Osteoblast (primary cell): ENCODE measurements at regions not wholly inside any gene's neighbourhood (a gene's known extent, or its start where the extent isn't known, plus 50 kb on each side); places are given as distances from the start of the nearest gene placed in this dataset.

ENCODE experiments used
- DNase-seq: peaks from one replicate; pipeline ENCODE4 v3.0.0; 2011; ENCODE audit warnings: low spot score, mixed read lengths; ENCODE audit not compliant: insufficient read length; ENCODE audit errors: missing footprints
- H2AFZ ChIP-seq: 2 replicates; pipeline ENCODE4 v1.6.0; 2011; ENCODE audit warnings: mild to moderate bottlenecking, low read length
- H3K27ac ChIP-seq: 2 replicates; pipeline ENCODE4 v1.5.1; 2011; ENCODE audit warnings: mild to moderate bottlenecking, low read depth, low read length, moderate library complexity
- H3K27me3 ChIP-seq: 2 replicates; pipeline ENCODE4 v1.6.0; 2012; ENCODE audit warnings: mild to moderate bottlenecking, control low read depth, inconsistent platforms, low read length, moderate library complexity; ENCODE audit not compliant: insufficient read depth
- H3K36me3 ChIP-seq: 2 replicates; pipeline ENCODE4 v1.5.1; 2011; ENCODE audit warnings: mild to moderate bottlenecking, low read length, control low read depth, moderate library complexity; ENCODE audit not compliant: insufficient read depth
- H3K4me1 ChIP-seq: 2 replicates; pipeline ENCODE4 v1.5.1; 2011; ENCODE audit warnings: mild to moderate bottlenecking, low read length, control low read depth, moderate library complexity; ENCODE audit not compliant: insufficient read depth
- H3K4me2 ChIP-seq: 2 replicates; pipeline ENCODE4 v1.6.0; 2011; ENCODE audit warnings: mild to moderate bottlenecking, low read length; ENCODE audit not compliant: insufficient read depth
- H3K4me3 ChIP-seq: fragments of 200-600 bp; sonication (generic); 3 replicates; pipeline ENCODE4 v1.5.1; 2012; ENCODE audit warnings: mild to moderate bottlenecking, low read length, inconsistent platforms; ENCODE audit not compliant: insufficient read depth
- H3K79me2 ChIP-seq: 2 replicates; pipeline ENCODE4 v1.6.0; 2012; ENCODE audit warnings: mild to moderate bottlenecking, low read length, control low read depth, inconsistent platforms; ENCODE audit not compliant: insufficient read depth
- H3K9me3 ChIP-seq: 2 replicates; pipeline ENCODE4 v1.5.1; 2011; ENCODE audit warnings: low read depth, low read length, control low read depth
- H4K20me1 ChIP-seq: 2 replicates; pipeline ENCODE4 v1.6.0; 2012; ENCODE audit warnings: mild to moderate bottlenecking, low read length, control low read depth; ENCODE audit not compliant: insufficient read depth
- CTCF ChIP-seq: IDR thresholded peaks from 2 replicates; pipeline ENCODE4 v1.5.1; 2011; ENCODE audit warnings: mild to moderate bottlenecking, low read depth, low read length, moderate library complexity; ENCODE audit errors: extremely low read depth

GRCh38 chr3:72479651-72480215 lies 368.5 kb downstream of the SHQ1 start:
- no peak for TF ChIP-seq CTCF
- no peaks in the 10 kb centered on the region for H3K36me3 ChIP-seq
- no peak for DNase-seq
- H3K4me2 ChIP-seq, result no peak overlapping the region
- H3K79me2 ChIP-seq, result no peaks in the 10 kb centered on the region
- no peaks in the 10 kb centered on the region for H4K20me1 ChIP-seq
- no peak overlapping the region for H2AFZ ChIP-seq
- H3K4me1 ChIP-seq, result peaks cover 12% of the 10 kb centered on the region
- no peaks in the 10 kb centered on the region for H3K27me3 ChIP-seq
- H3K27ac ChIP-seq, result no peak overlapping the region
- H3K9me3 ChIP-seq, result no peaks in the 10 kb centered on the region
- no peak overlapping the region for H3K4me3 ChIP-seq

- Histone ChIP-seq H3K4me3 (no peak overlapping the region), H2AFZ (no peak overlapping the region), H3K27me3 (peaks cover 6% of the 10 kb centered on the region), H3K4me2 (no peak overlapping the region), H3K27ac (no peak overlapping the region), H3K4me1 (no peaks in the 10 kb centered on the region), H3K36me3 (no peaks in the 10 kb centered on the region), H4K20me1 (no peaks in the 10 kb centered on the region), H3K79me2 (no peaks in the 10 kb centered on the region), H3K9me3 (no peaks in the 10 kb centered on the region)
- DNase-seq, result no peak
- TF ChIP-seq CTCF, result no peak
Measured at GRCh38 chr3:72476139-72476483, 372.1 kb downstream of the SHQ1 start.

GRCh38 chr3:72475258-72476138 lies 372.7 kb downstream of the SHQ1 start:
- H3K4me2 ChIP-seq, result no peak overlapping the region
- no peaks in the 10 kb centered on the region for H4K20me1 ChIP-seq
- no peaks in the 10 kb centered on the region for H3K36me3 ChIP-seq
- no peaks in the 10 kb centered on the region for H3K4me1 ChIP-seq
- DNase-seq, result peak; percentile 34
- H3K79me2 ChIP-seq, result no peaks in the 10 kb centered on the region
- no peak overlapping the region for H3K4me3 ChIP-seq
- no peak for TF ChIP-seq CTCF
- no peaks in the 10 kb centered on the region for H3K9me3 ChIP-seq
- H2AFZ ChIP-seq, result no peak overlapping the region
- H3K27me3 ChIP-seq, result peaks cover 9% of the 10 kb centered on the region
- H3K27ac ChIP-seq, result no peak overlapping the region

- Histone ChIP-seq H4K20me1 (no peaks in the 10 kb centered on the region), H3K4me2 (no peak overlapping the region), H3K27ac (no peak overlapping the region), H3K4me3 (no peak overlapping the region), H3K36me3 (no peaks in the 10 kb centered on the region), H3K79me2 (no peaks in the 10 kb centered on the region), H3K9me3 (no peaks in the 10 kb centered on the region), H3K4me1 (no peaks in the 10 kb centered on the region), H2AFZ (no peak overlapping the region), H3K27me3 (peaks cover 9% of the 10 kb centered on the region)
- TF ChIP-seq CTCF, result no peak
- DNase-seq, result no peak
Measured at GRCh38 chr3:72474775-72475174, 373.5 kb downstream of the SHQ1 start.
